CD4-positive, alpha-beta T cell treated with Interleukin-17A for 4 hours (primary cell): ENCODE measurements at regions not wholly inside any gene's neighbourhood (a gene's known extent, or its start where the extent isn't known, plus 50 kb on each side); places are given as distances from the start of the nearest gene placed in this dataset.
"Not testable (repeated sequence)": the region's sequence is repeated elsewhere in the genome, so short reads cannot be mapped to it uniquely, and the experiment has no call there.

Experiments used
- DNase-seq: peaks from one replicate; pipeline ENCODE4 v3.0.0-alpha.2; 2020; ENCODE audit warnings: mixed read lengths

GRCh38 chr16:31702796-31703195 lies 170.8 kb upstream of the ZNF267 start:
- DNase-seq, result no peak

- no peak for DNase-seq
Measured at GRCh38 chr16:31703526-31704128, 170.0 kb upstream of the ZNF267 start.

- DNase-seq, result no peak
Measured at GRCh38 chr16:31704138-31704537, 169.5 kb upstream of the ZNF267 start.

GRCh38 chr16:31705371-31705770 lies 168.2 kb upstream of the ZNF267 start:
- DNase-seq, result no peak

GRCh38 chr16:31706318-31706717 lies 167.3 kb upstream of the ZNF267 start:
- DNase-seq, result no peak

GRCh38 chr16:31706925-31707324 lies 166.7 kb upstream of the ZNF267 start:
- DNase-seq, result no peak

- DNase-seq, result no peak
Measured at GRCh38 chr16:31707743-31708335, 165.8 kb upstream of the ZNF267 start.

- peak; percentile 38 for DNase-seq
Measured at GRCh38 chr16:31708348-31708747, 165.3 kb upstream of the ZNF267 start.

- no peak for DNase-seq
Measured at GRCh38 chr16:31709181-31709580, 164.4 kb upstream of the ZNF267 start.

GRCh38 chr16:31710134-31710533 lies 163.5 kb upstream of the ZNF267 start:
- no peak for DNase-seq

- no peak for DNase-seq
Measured at GRCh38 chr16:31710880-31711279, 162.7 kb upstream of the ZNF267 start.

- DNase-seq, result no peak
Measured at GRCh38 chr16:31711344-31711845, 162.2 kb upstream of the ZNF267 start.

- DNase-seq, result no peak
Measured at GRCh38 chr16:31712064-31712540, 161.5 kb upstream of the ZNF267 start.

GRCh38 chr16:31713071-31713944 lies 160.3 kb upstream of the ZNF267 start:
- peak; percentile 93 for DNase-seq

GRCh38 chr16:31713945-31714902 lies 159.4 kb upstream of the ZNF267 start:
- DNase-seq, result no peak

GRCh38 chr16:31714903-31715504 lies 158.6 kb upstream of the ZNF267 start:
- no peak for DNase-seq

GRCh38 chr16:31715915-31716314 lies 157.7 kb upstream of the ZNF267 start:
- no peak for DNase-seq

GRCh38 chr16:31718998-31719397 lies 154.6 kb upstream of the ZNF267 start:
- DNase-seq, result no peak

GRCh38 chr16:31727553-31727952 lies 146.1 kb upstream of the ZNF267 start:
- DNase-seq, result no peak

- DNase-seq, result no peak
Measured at GRCh38 chr16:31734265-31734664, 139.3 kb upstream of the ZNF267 start.

- DNase-seq, result not testable (repeated sequence)
Measured at GRCh38 chr16:31745098-31745497, 128.5 kb upstream of the ZNF267 start.

- no peak for DNase-seq
Measured at GRCh38 chr16:31745900-31746299, 127.7 kb upstream of the ZNF267 start.
